Suprapubic skin (tissue), 4 donors: ENCODE measurements at regions not wholly inside any gene's neighbourhood (a gene's known extent, or its start where the extent isn't known, plus 50 kb on each side); places are given as distances from the start of the nearest gene placed in this dataset.

ENCODE experiments used
- DNase-seq, 2 donors: peaks; one replicate each; pipeline ENCODE4 v3.0.0-alpha.2; 2019; ENCODE audit warnings: low spot score in 2 of 2
- H3K27ac ChIP-seq: fragments of 200-600 bp; sonication (generic); one replicate; pipeline ENCODE4 v1.5.1; 2019
- H3K27me3 ChIP-seq: fragments of 200-600 bp; sonication (generic); one replicate; pipeline ENCODE4 v1.5.1; 2019
- H3K36me3 ChIP-seq: fragments of 200-600 bp; sonication (generic); one replicate; pipeline ENCODE4 v1.5.1; 2019
- H3K4me1 ChIP-seq: fragments of 200-600 bp; sonication (generic); one replicate; pipeline ENCODE4 v1.5.1; 2019
- H3K4me3 ChIP-seq: fragments of 200-600 bp; sonication (generic); one replicate; pipeline ENCODE4 v1.5.1; 2019; ENCODE audit warnings: mild to moderate bottlenecking
- H3K9me3 ChIP-seq: fragments of 200-600 bp; sonication (generic); one replicate; pipeline ENCODE4 v1.5.1; 2019
- CTCF ChIP-seq, 2 donors: fragments of 200-600 bp in 1 of 2; fragments of 450-650 bp in 1 of 2; sonication (generic) in 1 of 2; IDR thresholded peaks; one replicate each; pipeline ENCODE4 v1.5.1; 2016 to 2019; ENCODE audit warnings: antibody characterized with exemption in 2 of 2, mild to moderate bottlenecking in 1 of 2, moderate library complexity in 1 of 2
- EP300 ChIP-seq: sonication (generic); formaldehyde crosslinking; IDR thresholded peaks from one replicate; pipeline ENCODE4 v1.6.1; 2017; ENCODE audit warnings: antibody characterized with exemption
- POLR2A ChIP-seq, 2 donors: fragments of 450-650 bp; IDR thresholded peaks; one replicate each; pipeline ENCODE4 v1.6.1; 2017; ENCODE audit warnings: antibody characterized with exemption in 2 of 2, mild to moderate bottlenecking in 2 of 2, moderate library complexity in 2 of 2
- POLR2AphosphoS5 ChIP-seq, 3 donors: sonication (generic); formaldehyde crosslinking; IDR thresholded peaks; one replicate each; pipeline ENCODE4 v1.6.1; 2017; ENCODE audit warnings: antibody characterized with exemption in 3 of 3
- WGBS: methylation state at CpG from one replicate; pipeline ENCODE4 v1.1.5; 2018; 5-methylcytosine and 5-hydroxymethylcytosine counted together

GRCh38 chr3:66823532-66823931, 174.6 kb upstream of the KBTBD8 start:
- 95% methylated on average over 7 of the region's 7 CpGs for WGBS
- H3K9me3 ChIP-seq, result no peaks in the 10 kb centered on the region
- H3K4me3 ChIP-seq, result no peak overlapping the region
- DNase-seq, result no peak
- H3K36me3 ChIP-seq, result no peaks in the 10 kb centered on the region
- H3K4me1 ChIP-seq, result no peaks in the 10 kb centered on the region
- H3K27me3 ChIP-seq, result no peaks in the 10 kb centered on the region
- TF ChIP-seq EP300 (no peak), CTCF (IDR thresholded peaks at IDR 0.05) (no peak), POLR2AphosphoS5 (IDR thresholded peaks at IDR 0.05) (no peak), POLR2A (IDR thresholded peaks at IDR 0.05) (no peak)
- no peak overlapping the region for H3K27ac ChIP-seq

- H3K9me3 ChIP-seq, result no peaks in the 10 kb centered on the region
- H3K4me3 ChIP-seq, result no peak overlapping the region
- no peaks in the 10 kb centered on the region for H3K4me1 ChIP-seq
- DNase-seq, result no peak
- no peaks in the 10 kb centered on the region for H3K27me3 ChIP-seq
- H3K27ac ChIP-seq, result no peak overlapping the region
- no peaks in the 10 kb centered on the region for H3K36me3 ChIP-seq
- no peak for TF ChIP-seq EP300
- no peak for TF ChIP-seq POLR2AphosphoS5 (IDR thresholded peaks at IDR 0.05)
- no peak for TF ChIP-seq POLR2A (IDR thresholded peaks at IDR 0.05)
- TF ChIP-seq CTCF (IDR thresholded peaks at IDR 0.05), result no peak
- WGBS, result 91% methylated on average over 4 of the region's 4 CpGs
These were observed 172.7 kb upstream of the KBTBD8 start for GRCh38 chr3:66825375-66825774.

GRCh38 chr3:66827726-66828125, 170.4 kb upstream of the KBTBD8 start:
- Histone ChIP-seq H3K4me1 (no peaks in the 10 kb centered on the region), H3K9me3 (no peaks in the 10 kb centered on the region), H3K4me3 (no peak overlapping the region), H3K27me3 (no peaks in the 10 kb centered on the region), H3K27ac (no peak overlapping the region), H3K36me3 (no peaks in the 10 kb centered on the region)
- DNase-seq, result no peak
- 89% methylated on average over 6 of the region's 6 CpGs for WGBS
- TF ChIP-seq POLR2AphosphoS5 (IDR thresholded peaks at IDR 0.05) (no peak), CTCF (IDR thresholded peaks at IDR 0.05) (no peak), POLR2A (IDR thresholded peaks at IDR 0.05) (no peak), EP300 (no peak)

- Histone ChIP-seq H3K36me3 (no peaks in the 10 kb centered on the region), H3K27ac (no peak overlapping the region), H3K27me3 (no peaks in the 10 kb centered on the region), H3K4me3 (no peak overlapping the region), H3K4me1 (no peaks in the 10 kb centered on the region), H3K9me3 (no peaks in the 10 kb centered on the region)
- 89% methylated on average over 1 of the region's 1 CpG for WGBS
- DNase-seq, result no peak
- TF ChIP-seq POLR2A (IDR thresholded peaks at IDR 0.05) (no peak), EP300 (no peak), CTCF (IDR thresholded peaks at IDR 0.05) (no peak), POLR2AphosphoS5 (IDR thresholded peaks at IDR 0.05) (no peak)
These were observed 169.8 kb upstream of the KBTBD8 start for GRCh38 chr3:66828303-66828702.

- no peak for DNase-seq
- no peaks in the 10 kb centered on the region for H3K9me3 ChIP-seq
- H3K27me3 ChIP-seq, result no peaks in the 10 kb centered on the region
- H3K36me3 ChIP-seq, result no peaks in the 10 kb centered on the region
- H3K4me3 ChIP-seq, result no peak overlapping the region
- H3K4me1 ChIP-seq, result no peaks in the 10 kb centered on the region
- no peak overlapping the region for H3K27ac ChIP-seq
- TF ChIP-seq CTCF (IDR thresholded peaks at IDR 0.05), result no peak
- TF ChIP-seq POLR2AphosphoS5 (IDR thresholded peaks at IDR 0.05), result no peak
- no peak for TF ChIP-seq EP300
- TF ChIP-seq POLR2A (IDR thresholded peaks at IDR 0.05), result no peak
- 59% methylated on average over 3 of the region's 3 CpGs for WGBS
These were observed 167.8 kb upstream of the KBTBD8 start for GRCh38 chr3:66830301-66830700.
